Transverse colon (tissue), 4 donors: ENCODE measurements at regions not wholly inside any gene's neighbourhood (a gene's known extent, or its start where the extent isn't known, plus 50 kb on each side); places are given as distances from the start of the nearest gene placed in this dataset.

Experiments used
- CTCF ChIP-seq, 5 experiments: fragments of 200-600 bp in 3 of 5; fragments of 450-650 bp in 2 of 5; sonication (generic) in 3 of 5; IDR thresholded peaks; 1 replicate in 2 of 5; 2 replicates in 3 of 5; pipeline ENCODE4 v1.5.1; 2016 to 2017; ENCODE audit warnings: antibody characterized with exemption in 5 of 5, inconsistent platforms in 3 of 5, mild to moderate bottlenecking in 2 of 5, moderate library complexity in 1 of 5
- POLR2A ChIP-seq: fragments of 450-650 bp; IDR thresholded peaks from one replicate; pipeline ENCODE4 v1.6.1; 2016; ENCODE audit warnings: antibody characterized with exemption, mild to moderate bottlenecking, moderate library complexity
- POLR2AphosphoS5 ChIP-seq, 3 donors: sonication (generic); formaldehyde crosslinking; IDR thresholded peaks; one replicate each; pipeline ENCODE4 v1.6.1; 2016; ENCODE audit warnings: antibody characterized with exemption in 3 of 3

GRCh38 chr6:95248499-95248898 is 328.8 kb upstream of the MANEA start:
- TF ChIP-seq CTCF (IDR thresholded peaks at IDR 0.05) (no peak), POLR2A (no peak), POLR2AphosphoS5 (IDR thresholded peaks at IDR 0.05) (no peak)
